K562 (cell line): ENCODE measurements at regions not wholly inside any gene's neighbourhood (a gene's known extent, or its start where the extent isn't known, plus 50 kb on each side); places are given as distances from the start of the nearest gene placed in this dataset.

Experiments
- AFF1 ChIP-seq, 2 experiments: fragments of 450-650 bp; IDR thresholded peaks; 2 replicates each; pipeline ENCODE4 v1.6.1; 2018; ENCODE audit warnings: mild to moderate bottlenecking in 2 of 2, low read depth in 1 of 2; ENCODE audit not compliant: partially characterized antibody in 2 of 2
- ARHGAP35 ChIP-seq: fragments of 450-650 bp; IDR thresholded peaks from 2 replicates; pipeline ENCODE4 v1.6.1; 2018; ENCODE audit not compliant: partially characterized antibody
- CTCF ChIP-seq, 3 experiments: IDR thresholded peaks in 2 of 3; conservative IDR thresholded peaks in 1 of 3; 2 replicates each; pipeline ENCODE4 v1.5.1; 2011 to 2012; ENCODE audit warnings: low read length in 3 of 3, mild to moderate bottlenecking in 3 of 3, control low read depth in 2 of 3, improper control_type of control experiment in 1 of 3, inconsistent platforms in 1 of 3, low read depth in 1 of 3, mixed read lengths in 1 of 3, moderate library complexity in 1 of 3; ENCODE audit not compliant: insufficient read depth in 2 of 3
- E2F3 ChIP-seq: fragments of 250-450 bp; sonication (Bioruptor Pico); IDR thresholded peaks from 2 replicates; pipeline ENCODE4 v1.4.0; 2020; ENCODE audit warnings: mild to moderate bottlenecking
- HOXB6 ChIP-seq: fragments of 250-450 bp; sonication (Bioruptor Pico); IDR thresholded peaks from 2 replicates; pipeline ENCODE4 v1.5.1; 2022; ENCODE audit warnings: mild to moderate bottlenecking, borderline replicate concordance
- MAX ChIP-seq: sonication (generic); formaldehyde crosslinking; IDR thresholded peaks from 2 replicates; pipeline ENCODE4 v1.9.0; 2022; ENCODE audit warnings: mild to moderate bottlenecking, missing genetic modification reagents
- PCBP2 ChIP-seq: fragments of 200-400 bp; formaldehyde crosslinking; IDR thresholded peaks from 2 replicates; pipeline ENCODE4 v1.6.1; 2018; ENCODE audit warnings: low read length, low read depth, mild to moderate bottlenecking, moderate library complexity; ENCODE audit not compliant: poor library complexity, severe bottlenecking
- PHF8 ChIP-seq: fragments of 200-600 bp; sonication (generic); IDR thresholded peaks from 2 replicates; pipeline ENCODE4 v1.6.1; 2012; ENCODE audit warnings: mixed run types, mild to moderate bottlenecking, inconsistent platforms, low read length, moderate library complexity, borderline replicate concordance
- RFX1 ChIP-seq: fragments of 450-650 bp; IDR thresholded peaks from 2 replicates; pipeline ENCODE4 v1.6.1; 2016; ENCODE audit warnings: mild to moderate bottlenecking, moderate library complexity
- SIRT6 ChIP-seq: IDR thresholded peaks from one replicate; pipeline ENCODE4 v1.6.1; 2012; ENCODE audit warnings: low read depth, mild to moderate bottlenecking, control low read depth, inconsistent platforms, low read length, moderate library complexity
- SP2 ChIP-seq: IDR thresholded peaks from 2 replicates; pipeline ENCODE4 v1.6.1; 2011; ENCODE audit warnings: mild to moderate bottlenecking, low read depth, low read length, moderate library complexity; ENCODE audit not compliant: poor library complexity, severe bottlenecking; ENCODE audit errors: extremely low read depth
- TEAD1 ChIP-seq, 2 experiments: fragments of 450-650 bp in 1 of 2; sonication (generic) in 1 of 2; formaldehyde crosslinking; IDR thresholded peaks; 2 replicates each; pipeline versions ENCODE4 v1.4.0 to v1.8.0; 2020 to 2022; ENCODE audit warnings: mild to moderate bottlenecking in 2 of 2, missing genetic modification reagents in 1 of 2
- ZFP1 ChIP-seq: fragments of 450-650 bp; formaldehyde crosslinking; IDR thresholded peaks from 2 replicates; pipeline ENCODE4 v1.4.0; 2020; ENCODE audit warnings: mild to moderate bottlenecking, mixed read lengths
- ZNF280A ChIP-seq: fragments of 450-650 bp; IDR thresholded peaks from 2 replicates; pipeline ENCODE4 v1.6.1; 2018; ENCODE audit warnings: mild to moderate bottlenecking, low read depth; ENCODE audit not compliant: partially characterized antibody
- ZNF41 ChIP-seq: fragments of 250-450 bp; sonication (Bioruptor Pico); conservative IDR thresholded peaks from 2 replicates; pipeline ENCODE4 v1.4.0; 2020; ENCODE audit warnings: mild to moderate bottlenecking
- ZNF79 ChIP-seq: fragments of 250-450 bp; sonication (Bioruptor Pico); IDR thresholded peaks from 2 replicates; pipeline ENCODE4 v1.4.0; 2020; ENCODE audit warnings: low read depth, mild to moderate bottlenecking, moderate library complexity
- TF ChIP-seq, protein P1 (sequence below): sonication (generic); formaldehyde crosslinking; IDR thresholded peaks from 2 replicates; pipeline ENCODE4 v1.8.0; 2022; ENCODE audit warnings: mild to moderate bottlenecking, low read depth, missing genetic modification reagents

DNA sequence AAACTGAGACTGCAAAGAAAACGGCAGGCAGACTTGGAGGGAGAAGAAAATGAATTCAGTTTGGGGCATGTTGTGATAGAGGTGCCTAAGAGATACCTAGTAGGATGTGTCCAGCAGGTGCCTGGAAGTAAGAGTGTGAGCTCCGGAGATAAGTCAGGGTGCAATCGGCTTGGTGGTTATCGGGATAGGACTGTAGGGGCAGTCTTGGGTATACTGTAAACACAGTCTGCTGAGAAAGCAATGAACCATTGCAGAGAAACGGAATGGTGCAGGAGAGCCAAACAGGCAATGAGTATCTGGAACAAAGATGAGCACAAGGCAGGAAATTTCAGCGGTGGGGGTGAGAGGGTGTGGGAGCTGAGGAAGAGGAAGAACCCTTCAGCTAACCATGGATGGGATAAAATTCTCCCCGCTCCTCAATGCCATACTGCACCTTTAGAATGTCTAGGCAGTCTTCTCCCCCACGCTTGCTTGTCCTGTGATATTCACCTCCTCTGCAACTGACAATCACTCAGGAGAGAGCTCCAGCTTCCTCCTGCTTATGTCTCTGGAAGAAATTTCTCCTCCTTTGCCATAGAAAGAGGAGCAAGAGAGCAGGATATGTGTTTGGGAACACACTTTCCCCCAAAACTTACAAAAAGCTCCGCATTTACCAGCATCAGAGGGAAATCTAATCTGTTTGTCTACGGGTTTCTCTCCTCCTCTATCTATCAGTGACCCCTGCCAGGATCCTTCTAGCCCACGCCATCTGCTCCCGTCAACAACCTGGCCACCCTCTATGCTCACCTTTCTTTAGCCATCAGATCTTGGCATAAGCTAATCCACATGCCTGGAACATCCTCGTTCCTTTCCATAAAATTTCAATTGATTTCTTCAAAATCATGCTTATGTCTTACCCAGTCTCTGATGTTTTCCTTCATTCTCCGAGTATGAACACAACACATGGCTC, 381.7 kb upstream of the JARID2 start (continued):
- TF ChIP-seq PHF8, result no peak
- TF ChIP-seq ZFP1, result no peak
- TF ChIP-seq MAX (CRISPR knock-in tag), result no peak
- TF ChIP-seq ZNF41 (CRISPR knock-in tag), result no peak
- TF ChIP-seq ARHGAP35, result no peak
- TF ChIP-seq ZNF79 (CRISPR knock-in tag), result no peak
- TF ChIP-seq PCBP2, result no peak
- peak; percentile 54 to 69 (median 59); a peak in 5 of 6 replicates for TF ChIP-seq CTCF (IDR thresholded peaks at IDR 0.05 in 2 of 3, conservative IDR thresholded peaks at IDR 0.05 in 1 of 3; ENCODE audit: insufficient read depth in 2 of 3, low read depth in 1 of 3, low read length in 3 of 3)
- no peak for TF ChIP-seq RFX1
- TF ChIP-seq E2F3 (CRISPR knock-in tag), result no peak
- TF ChIP-seq, protein P1, sequence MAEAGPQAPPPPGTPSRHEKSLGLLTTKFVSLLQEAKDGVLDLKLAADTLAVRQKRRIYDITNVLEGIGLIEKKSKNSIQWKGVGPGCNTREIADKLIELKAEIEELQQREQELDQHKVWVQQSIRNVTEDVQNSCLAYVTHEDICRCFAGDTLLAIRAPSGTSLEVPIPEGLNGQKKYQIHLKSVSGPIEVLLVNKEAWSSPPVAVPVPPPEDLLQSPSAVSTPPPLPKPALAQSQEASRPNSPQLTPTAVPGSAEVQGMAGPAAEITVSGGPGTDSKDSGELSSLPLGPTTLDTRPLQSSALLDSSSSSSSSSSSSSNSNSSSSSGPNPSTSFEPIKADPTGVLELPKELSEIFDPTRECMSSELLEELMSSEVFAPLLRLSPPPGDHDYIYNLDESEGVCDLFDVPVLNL (CRISPR knock-in tag), result no peak
- TF ChIP-seq ZNF280A, result no peak
- no peak for TF ChIP-seq AFF1 (IDR thresholded peaks at IDR 0.05; ENCODE audit: low read depth in 1 of 2, partially characterized antibody in 2 of 2)
- TF ChIP-seq SP2, result no peak
- no peak for TF ChIP-seq SIRT6
- no peak for TF ChIP-seq TEAD1 (CRISPR knock-in tag; IDR thresholded peaks at IDR 0.05)
- no peak for TF ChIP-seq HOXB6 (CRISPR knock-in tag)
